ENCODE measurements at regions not wholly inside any gene's neighbourhood (a gene's known extent, or its start where the extent isn't known, plus 50 kb on each side); places are given as distances from the start of the nearest gene placed in this dataset.

DNA sequence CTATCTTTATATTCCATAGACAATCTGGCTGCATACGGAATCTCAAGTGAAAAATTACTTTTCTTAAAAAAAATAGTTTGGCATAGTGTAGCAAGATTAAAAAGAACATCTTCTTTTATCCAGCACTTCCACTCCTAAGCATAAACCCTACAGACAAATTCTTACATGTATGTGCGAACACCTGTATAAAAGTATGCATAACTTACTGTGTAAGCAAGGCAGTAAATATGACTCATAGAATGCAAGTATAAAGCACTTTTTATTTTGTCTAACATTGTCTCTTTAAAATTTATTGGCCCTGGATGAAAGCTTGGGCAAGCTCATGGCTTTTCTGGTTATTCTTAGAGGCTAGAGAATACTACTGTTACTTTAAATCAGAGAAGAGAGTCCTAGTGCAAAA, 86.4 kb downstream of the MSX2 start:
- Histone ChIP-seq H3K36me3 (ENCODE audit: control insufficient read depth in 4 of 4, insufficient read depth in 4 of 4, low read length in 3 of 4) (no peaks in the 10 kb centered on the region), H3K4me1 (ENCODE audit: control extremely low read depth in 1 of 4, control insufficient read depth in 4 of 4, insufficient read depth in 4 of 4, low read length in 3 of 4) (no peaks in the 10 kb centered on the region), H3K27ac (ENCODE audit: insufficient read depth in 1 of 2, low read depth in 1 of 2, low read length in 2 of 2, poor library complexity in 1 of 2, severe bottlenecking in 2 of 2) (no peak overlapping the region), H3K4me3 (ENCODE audit: control insufficient read depth in 1 of 7, extremely low read depth in 1 of 7, insufficient read depth in 4 of 7, low read depth in 2 of 7, low read length in 6 of 7) (no peak overlapping the region), H3K27me3 (replicated peaks in 2 of 5; ENCODE audit: control insufficient read depth in 4 of 5, insufficient read depth in 5 of 5, low read length in 4 of 5) (no peaks in the 10 kb centered on the region), H3K9me3 (ENCODE audit: control extremely low read depth in 1 of 5, control insufficient read depth in 4 of 5, insufficient read depth in 2 of 5, low read depth in 1 of 5, low read length in 4 of 5) (peaks cover 0 to 3% (median 0%) of the 10 kb centered on the region in 5 experiments)
- DNase-seq: no peak
- WGBS (ENCODE audit: insufficient coverage): no CpG with 5 or more reads among the region's 2 CpGs
- ChIA-PET CTCF (no interaction called here), POLR2A (no interaction called here)

DNA sequence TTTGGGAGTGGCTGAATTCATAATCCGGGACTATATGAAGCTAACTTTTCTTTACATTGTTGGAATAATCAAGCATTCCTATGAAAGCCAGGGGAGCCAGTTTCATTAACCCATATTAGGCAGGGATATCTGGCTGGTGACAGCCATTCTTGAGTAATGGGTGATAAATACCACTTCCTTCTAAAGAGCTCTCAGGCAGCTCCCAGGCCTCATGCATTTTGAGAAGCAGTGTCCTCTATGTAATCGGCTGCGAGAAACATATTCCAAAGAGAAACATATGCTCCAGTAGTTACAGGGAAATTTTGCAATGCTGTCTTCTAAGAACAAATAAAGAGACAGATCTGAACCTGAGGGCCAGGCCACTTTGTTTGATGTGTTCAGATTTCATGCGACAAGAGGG, 83.1 kb downstream of the MSX2 start:
- Histone ChIP-seq H3K36me3 (ENCODE audit: control insufficient read depth in 4 of 4, insufficient read depth in 4 of 4, low read length in 3 of 4) (no peaks in the 10 kb centered on the region), H3K27ac (ENCODE audit: insufficient read depth in 1 of 2, low read depth in 1 of 2, low read length in 2 of 2, poor library complexity in 1 of 2, severe bottlenecking in 2 of 2) (no peak overlapping the region), H3K4me3 (ENCODE audit: control insufficient read depth in 1 of 7, extremely low read depth in 1 of 7, insufficient read depth in 4 of 7, low read depth in 2 of 7, low read length in 6 of 7) (no peak overlapping the region), H3K4me1 (ENCODE audit: control extremely low read depth in 1 of 4, control insufficient read depth in 4 of 4, insufficient read depth in 4 of 4, low read length in 3 of 4) (no peaks in the 10 kb centered on the region), H3K9me3 (ENCODE audit: control extremely low read depth in 1 of 5, control insufficient read depth in 4 of 5, insufficient read depth in 2 of 5, low read depth in 1 of 5, low read length in 4 of 5) (peaks cover 0 to 6% (median 0%) of the 10 kb centered on the region in 5 experiments), H3K27me3 (replicated peaks in 2 of 5; ENCODE audit: control insufficient read depth in 4 of 5, insufficient read depth in 5 of 5, low read length in 4 of 5) (peaks cover 0 to 2% (median 0%) of the 10 kb centered on the region in 5 experiments)
- ChIA-PET POLR2A (no interaction called here), CTCF (no interaction called here)
- no peak for DNase-seq
- 100% methylated on average over 1 of the region's 4 CpGs for WGBS (ENCODE audit: insufficient coverage)

DNA sequence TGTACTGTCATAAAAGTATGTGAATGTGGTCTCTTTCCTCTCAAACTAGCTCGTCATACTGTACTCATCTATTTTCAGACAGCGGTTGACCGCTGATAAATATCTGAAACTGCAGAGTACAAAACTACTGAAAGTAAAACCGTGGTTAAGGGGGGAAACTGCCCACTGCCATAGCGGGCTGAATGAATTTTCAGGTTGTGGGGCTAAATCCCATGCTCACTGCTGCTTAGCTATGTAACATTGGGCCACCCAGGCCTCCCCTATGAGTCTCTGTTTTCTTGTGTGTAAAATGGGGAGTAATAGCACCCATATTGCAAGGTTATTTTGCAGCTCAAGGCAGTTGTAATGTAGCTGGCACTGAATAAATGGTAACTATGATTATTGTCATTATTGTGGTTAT, 82.3 kb downstream of the MSX2 start:
- ChIA-PET CTCF (no interaction called here), POLR2A (no interaction called here)
- H3K9me3 ChIP-seq (ENCODE audit: control extremely low read depth in 1 of 5, control insufficient read depth in 4 of 5, insufficient read depth in 2 of 5, low read depth in 1 of 5, low read length in 4 of 5): peaks cover 0 to 6% (median 0%) of the 10 kb centered on the region in 5 experiments
- 78% methylated on average over 4 of the region's 5 CpGs for WGBS (ENCODE audit: insufficient coverage)
- H3K27ac ChIP-seq (ENCODE audit: insufficient read depth in 1 of 2, low read depth in 1 of 2, low read length in 2 of 2, poor library complexity in 1 of 2, severe bottlenecking in 2 of 2): no peak overlapping the region
- H3K27me3 ChIP-seq (replicated peaks in 2 of 5; ENCODE audit: control insufficient read depth in 4 of 5, insufficient read depth in 5 of 5, low read length in 4 of 5): peaks cover 0 to 2% (median 0%) of the 10 kb centered on the region in 5 experiments
- no peak overlapping the region for H3K4me3 ChIP-seq (ENCODE audit: control insufficient read depth in 1 of 7, extremely low read depth in 1 of 7, insufficient read depth in 4 of 7, low read depth in 2 of 7, low read length in 6 of 7)
- no peaks in the 10 kb centered on the region for H3K36me3 ChIP-seq (ENCODE audit: control insufficient read depth in 4 of 4, insufficient read depth in 4 of 4, low read length in 3 of 4)
- no peaks in the 10 kb centered on the region for H3K4me1 ChIP-seq (ENCODE audit: control extremely low read depth in 1 of 4, control insufficient read depth in 4 of 4, insufficient read depth in 4 of 4, low read length in 3 of 4)
- DNase-seq: no peak

DNA sequence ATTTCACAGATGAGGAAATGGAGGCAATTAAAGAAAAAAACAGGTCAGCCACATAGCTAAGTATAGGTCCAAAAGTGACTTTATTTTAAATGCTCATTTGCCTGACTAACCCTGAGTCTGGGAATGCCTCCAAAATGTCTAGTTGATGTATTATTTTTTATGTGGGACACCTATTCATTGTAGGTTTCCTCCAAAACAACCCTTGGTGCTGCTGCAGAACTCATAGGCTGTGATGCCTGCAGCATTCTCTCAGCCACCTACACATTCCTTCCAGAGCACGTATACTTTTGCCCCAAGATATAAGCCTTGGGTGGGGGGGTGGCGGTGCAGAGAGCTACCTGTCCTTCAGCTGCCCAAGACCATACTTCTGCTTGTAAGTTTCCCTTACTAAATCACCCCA, 77.4 kb downstream of the MSX2 start:
- peaks cover 0 to 23% (median 15%) of the 10 kb centered on the region in 5 experiments for H3K27me3 ChIP-seq (replicated peaks in 2 of 5; ENCODE audit: control insufficient read depth in 4 of 5, insufficient read depth in 5 of 5, low read length in 4 of 5)
- ChIA-PET POLR2A (no interaction called here), CTCF (interaction anchor here (1.3 kb wide), 1 partner anchor 380 kb away, joined by 4 read pairs; no protein-coding TSS in a partner anchor)
- H3K36me3 ChIP-seq (ENCODE audit: control insufficient read depth in 4 of 4, insufficient read depth in 4 of 4, low read length in 3 of 4): no peaks in the 10 kb centered on the region
- H3K27ac ChIP-seq (ENCODE audit: insufficient read depth in 1 of 2, low read depth in 1 of 2, low read length in 2 of 2, poor library complexity in 1 of 2, severe bottlenecking in 2 of 2): no peak overlapping the region
- H3K4me3 ChIP-seq (ENCODE audit: control insufficient read depth in 1 of 7, extremely low read depth in 1 of 7, insufficient read depth in 4 of 7, low read depth in 2 of 7, low read length in 6 of 7): no peak overlapping the region
- 75% methylated on average over 2 of the region's 2 CpGs for WGBS (ENCODE audit: insufficient coverage)
- no peak for DNase-seq
- peaks cover 0 to 8% (median 2%) of the 10 kb centered on the region in 5 experiments for H3K9me3 ChIP-seq (ENCODE audit: control extremely low read depth in 1 of 5, control insufficient read depth in 4 of 5, insufficient read depth in 2 of 5, low read depth in 1 of 5, low read length in 4 of 5)
- H3K4me1 ChIP-seq (ENCODE audit: control extremely low read depth in 1 of 4, control insufficient read depth in 4 of 4, insufficient read depth in 4 of 4, low read length in 3 of 4): no peaks in the 10 kb centered on the region

DNA sequence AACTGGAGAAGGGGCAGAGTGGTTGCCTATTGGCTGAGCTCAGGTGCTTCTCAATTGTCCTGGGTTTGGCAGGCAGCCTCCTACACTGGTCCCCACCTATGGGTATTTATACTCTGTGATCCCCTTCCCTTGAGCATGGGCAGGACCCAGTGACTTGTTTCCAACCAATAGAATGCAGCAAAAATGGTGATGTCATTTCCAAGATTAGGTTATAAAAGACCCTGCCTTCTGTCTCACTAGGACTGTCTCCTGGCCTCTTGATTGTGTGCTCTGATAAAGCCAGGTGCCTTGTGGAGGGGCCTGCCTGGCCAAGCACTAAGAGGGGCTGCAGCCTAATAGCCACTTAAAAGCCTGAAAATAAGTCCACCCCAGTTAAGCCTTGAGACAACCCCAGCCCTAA, 76.1 kb downstream of the MSX2 start:
- H3K27me3 ChIP-seq (replicated peaks in 2 of 5; ENCODE audit: control insufficient read depth in 4 of 5, insufficient read depth in 5 of 5, low read length in 4 of 5): peaks cover 0 to 34% (median 15%) of the 10 kb centered on the region in 5 experiments
- H3K27ac ChIP-seq (ENCODE audit: insufficient read depth in 1 of 2, low read depth in 1 of 2, low read length in 2 of 2, poor library complexity in 1 of 2, severe bottlenecking in 2 of 2): no peak overlapping the region
- POLR2A ChIA-PET: no interaction called here
- H3K4me3 ChIP-seq (ENCODE audit: control insufficient read depth in 1 of 7, extremely low read depth in 1 of 7, insufficient read depth in 4 of 7, low read depth in 2 of 7, low read length in 6 of 7): no peak overlapping the region
- H3K36me3 ChIP-seq (ENCODE audit: control insufficient read depth in 4 of 4, insufficient read depth in 4 of 4, low read length in 3 of 4): no peaks in the 10 kb centered on the region
- no peaks in the 10 kb centered on the region for H3K4me1 ChIP-seq (ENCODE audit: control extremely low read depth in 1 of 4, control insufficient read depth in 4 of 4, insufficient read depth in 4 of 4, low read length in 3 of 4)
- H3K9me3 ChIP-seq (ENCODE audit: control extremely low read depth in 1 of 5, control insufficient read depth in 4 of 5, insufficient read depth in 2 of 5, low read depth in 1 of 5, low read length in 4 of 5): peaks cover 0 to 6% (median 2%) of the 10 kb centered on the region in 5 experiments
- no peak for DNase-seq
- CTCF ChIA-PET: no interaction called here

DNA sequence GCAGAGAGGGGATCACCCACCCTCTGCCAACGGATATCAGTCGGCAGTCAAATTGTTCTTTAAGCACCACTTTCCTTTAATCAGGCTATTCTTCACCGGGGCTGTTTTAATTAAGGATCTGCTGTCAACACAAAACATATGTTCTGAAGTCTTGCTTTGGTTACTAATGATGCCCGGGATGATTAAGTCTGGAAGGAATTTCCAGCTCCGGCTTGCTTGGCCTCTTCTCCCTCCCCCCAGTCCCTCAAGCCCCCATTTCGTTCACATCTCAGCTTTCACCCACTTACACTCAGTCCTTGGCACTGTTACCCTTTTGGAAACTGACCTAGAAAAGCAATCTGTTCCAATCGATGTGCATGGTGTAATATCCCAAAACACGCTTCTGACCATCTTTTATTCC, 74.7 kb downstream of the MSX2 start:
- Histone ChIP-seq H3K9me3 (ENCODE audit: control extremely low read depth in 1 of 5, control insufficient read depth in 4 of 5, insufficient read depth in 2 of 5, low read depth in 1 of 5, low read length in 4 of 5) (peaks cover 0 to 2% (median 0%) of the 10 kb centered on the region in 5 experiments), H3K36me3 (ENCODE audit: control insufficient read depth in 4 of 4, insufficient read depth in 4 of 4, low read length in 3 of 4) (no peaks in the 10 kb centered on the region), H3K27ac (ENCODE audit: insufficient read depth in 1 of 2, low read depth in 1 of 2, low read length in 2 of 2, poor library complexity in 1 of 2, severe bottlenecking in 2 of 2) (no peak overlapping the region), H3K4me1 (ENCODE audit: control extremely low read depth in 1 of 4, control insufficient read depth in 4 of 4, insufficient read depth in 4 of 4, low read length in 3 of 4) (no peaks in the 10 kb centered on the region), H3K27me3 (replicated peaks in 2 of 5; ENCODE audit: control insufficient read depth in 4 of 5, insufficient read depth in 5 of 5, low read length in 4 of 5) (peaks cover 2 to 40% (median 17%) of the 10 kb centered on the region in 5 experiments), H3K4me3 (ENCODE audit: control insufficient read depth in 1 of 7, extremely low read depth in 1 of 7, insufficient read depth in 4 of 7, low read depth in 2 of 7, low read length in 6 of 7) (no peak overlapping the region)
- 90% methylated on average over 7 of the region's 8 CpGs for WGBS (ENCODE audit: insufficient coverage)
- ChIA-PET POLR2A (no interaction called here), CTCF (no interaction called here)
- no peak for DNase-seq

DNA sequence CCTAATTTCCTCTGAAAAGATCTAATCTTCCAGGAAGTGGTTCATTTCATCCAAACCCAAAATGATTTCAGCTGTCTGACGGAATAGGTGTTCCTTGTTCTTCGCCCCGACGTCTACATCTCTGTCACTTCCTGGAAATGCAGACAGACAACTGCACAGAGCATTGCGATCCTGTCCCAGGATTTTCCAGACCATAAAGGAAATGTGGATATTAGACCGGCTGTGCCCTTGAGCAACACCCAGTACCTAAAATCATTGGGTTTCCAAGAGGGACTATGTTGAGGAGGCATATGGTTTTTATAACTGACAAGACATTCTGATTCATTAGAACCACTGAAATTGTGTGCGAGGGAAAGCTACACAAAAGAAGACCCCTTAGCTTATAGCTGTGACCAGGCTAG, 74.2 kb downstream of the MSX2 start:
- no peak for DNase-seq
- Histone ChIP-seq H3K9me3 (ENCODE audit: control extremely low read depth in 1 of 5, control insufficient read depth in 4 of 5, insufficient read depth in 2 of 5, low read depth in 1 of 5, low read length in 4 of 5) (peaks cover 0 to 2% (median 0%) of the 10 kb centered on the region in 5 experiments), H3K27me3 (replicated peaks in 2 of 5; ENCODE audit: control insufficient read depth in 4 of 5, insufficient read depth in 5 of 5, low read length in 4 of 5) (peaks cover 2 to 40% (median 17%) of the 10 kb centered on the region in 5 experiments), H3K4me3 (ENCODE audit: control insufficient read depth in 1 of 7, extremely low read depth in 1 of 7, insufficient read depth in 4 of 7, low read depth in 2 of 7, low read length in 6 of 7) (no peak overlapping the region), H3K27ac (ENCODE audit: insufficient read depth in 1 of 2, low read depth in 1 of 2, low read length in 2 of 2, poor library complexity in 1 of 2, severe bottlenecking in 2 of 2) (no peak overlapping the region), H3K4me1 (ENCODE audit: control extremely low read depth in 1 of 4, control insufficient read depth in 4 of 4, insufficient read depth in 4 of 4, low read length in 3 of 4) (no peaks in the 10 kb centered on the region), H3K36me3 (ENCODE audit: control insufficient read depth in 4 of 4, insufficient read depth in 4 of 4, low read length in 3 of 4) (no peaks in the 10 kb centered on the region)
- ChIA-PET CTCF (no interaction called here), POLR2A (no interaction called here)
- 54% methylated on average over 6 of the region's 7 CpGs for WGBS (ENCODE audit: insufficient coverage)
